DOHH2 (cell line): ENCODE measurements at regions not wholly inside any gene's neighbourhood (a gene's known extent, or its start where the extent isn't known, plus 50 kb on each side); places are given as distances from the start of the nearest gene placed in this dataset.

Source experiments
- H3F3A ChIP-seq: fragments of 200-600 bp; sonication (generic), shearing (Covaris generic); 2 replicates; pipeline ENCODE4 v1.6.0; 2016; ENCODE audit warnings: antibody characterized with exemption, mild to moderate bottlenecking; ENCODE audit not compliant: control insufficient read depth, insufficient read depth
- H3K27ac ChIP-seq: fragments of 200-600 bp; sonication (generic); 2 replicates; pipeline ENCODE4 v1.5.1; 2014; ENCODE audit warnings: low read depth, mild to moderate bottlenecking, low read length, moderate library complexity
- H3K27me3 ChIP-seq: fragments of 200-600 bp; sonication (generic); 2 replicates; pipeline ENCODE4 v1.6.1; 2014; ENCODE audit warnings: mild to moderate bottlenecking, low read length, mixed read lengths; ENCODE audit not compliant: control insufficient read depth
- H3K36me3 ChIP-seq: fragments of 200-600 bp; sonication (generic); 2 replicates; pipeline ENCODE4 v1.6.1; 2014; ENCODE audit warnings: mild to moderate bottlenecking, low read length, moderate library complexity, mixed read lengths; ENCODE audit not compliant: control insufficient read depth
- H3K4me1 ChIP-seq: fragments of 200-600 bp; sonication (generic); 2 replicates; pipeline ENCODE4 v1.6.1; 2014; ENCODE audit warnings: mild to moderate bottlenecking, low read length, mixed read lengths; ENCODE audit not compliant: control insufficient read depth
- H3K4me2 ChIP-seq: fragments of 200-600 bp; sonication (generic); 2 replicates; pipeline ENCODE4 v1.6.0; 2014; ENCODE audit warnings: mild to moderate bottlenecking, low read length, moderate library complexity
- H3K4me3 ChIP-seq: fragments of 200-600 bp; sonication (generic); 2 replicates; pipeline ENCODE4 v1.5.1; 2014; ENCODE audit warnings: mild to moderate bottlenecking, low read length, mixed read lengths
- H3K79me2 ChIP-seq: fragments of 200-600 bp; sonication (generic); 2 replicates; pipeline ENCODE4 v1.6.1; 2014; ENCODE audit warnings: mild to moderate bottlenecking, low read length, mixed read lengths; ENCODE audit not compliant: control insufficient read depth
- H3K9me2 ChIP-seq: fragments of 200-600 bp; sonication (generic); replicated peaks from 2 replicates; pipeline ENCODE4 v1.6.1; 2014; ENCODE audit warnings: mild to moderate bottlenecking, low read length, mixed read lengths; ENCODE audit not compliant: control insufficient read depth
- H3K9me3 ChIP-seq: fragments of 200-600 bp; sonication (generic); 2 replicates; pipeline ENCODE4 v1.6.1; 2014; ENCODE audit warnings: antibody characterized with exemption, low read length, mixed read lengths; ENCODE audit not compliant: control insufficient read depth, insufficient read depth
- H4K20me1 ChIP-seq: fragments of 200-600 bp; sonication (generic); 2 replicates; pipeline ENCODE4 v1.6.0; 2014; ENCODE audit warnings: low read depth, mild to moderate bottlenecking, antibody characterized with exemption, low read length, moderate library complexity; ENCODE audit not compliant: control insufficient read depth, insufficient read depth
- EZH2phosphoT487 ChIP-seq: fragments of 200-600 bp; sonication (generic); IDR thresholded peaks from 2 replicates; pipeline ENCODE4 v1.6.1; 2017; ENCODE audit warnings: borderline replicate concordance, mild to moderate bottlenecking, antibody characterized with exemption, low read length, moderate library complexity, mixed read lengths
- TF ChIP-seq, protein P1 (sequence below): fragments of 200-600 bp; sonication (generic); IDR thresholded peaks from one replicate; pipeline ENCODE4 v1.5.1; 2014; ENCODE audit warnings: antibody characterized with exemption, mild to moderate bottlenecking, low read depth, low read length; ENCODE audit not compliant: poor library complexity, severe bottlenecking

DNA sequence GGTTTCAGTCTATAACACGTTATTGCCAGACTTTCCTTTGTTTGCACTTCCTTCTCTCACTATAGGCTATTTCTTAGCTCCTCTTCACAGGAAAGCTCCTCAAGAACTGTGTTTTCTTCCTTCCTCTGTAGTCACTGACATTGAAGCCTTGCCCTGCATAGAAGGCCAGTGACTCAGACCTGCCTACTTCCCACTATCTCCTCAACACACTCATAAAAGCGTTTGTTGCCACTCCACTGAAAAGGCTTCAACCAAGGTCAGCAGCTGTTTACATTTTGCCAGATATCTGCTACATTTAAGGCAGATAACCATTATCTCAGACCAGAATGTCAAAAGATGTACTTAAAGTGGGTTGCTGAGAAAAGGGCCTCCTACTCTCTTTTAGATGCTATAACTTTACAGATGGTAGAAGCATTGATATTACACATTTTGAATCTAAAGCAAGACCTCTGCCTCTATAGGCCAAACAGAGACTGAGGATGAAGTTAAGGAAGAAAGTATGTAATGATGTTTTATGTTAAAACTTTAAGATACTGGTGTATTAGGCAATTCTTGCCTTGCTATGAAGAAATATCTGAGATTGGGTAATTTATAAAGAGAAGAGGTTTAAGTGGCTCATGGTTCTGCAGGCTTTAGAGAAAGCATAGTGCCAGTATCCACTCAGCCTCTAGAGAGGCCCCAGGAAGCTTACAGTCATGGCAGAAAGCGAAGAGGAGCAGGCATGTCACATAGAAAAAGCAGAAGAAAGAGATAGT, 233.3 kb upstream of the FLRT2 start:
- TF ChIP-seq, protein P1, sequence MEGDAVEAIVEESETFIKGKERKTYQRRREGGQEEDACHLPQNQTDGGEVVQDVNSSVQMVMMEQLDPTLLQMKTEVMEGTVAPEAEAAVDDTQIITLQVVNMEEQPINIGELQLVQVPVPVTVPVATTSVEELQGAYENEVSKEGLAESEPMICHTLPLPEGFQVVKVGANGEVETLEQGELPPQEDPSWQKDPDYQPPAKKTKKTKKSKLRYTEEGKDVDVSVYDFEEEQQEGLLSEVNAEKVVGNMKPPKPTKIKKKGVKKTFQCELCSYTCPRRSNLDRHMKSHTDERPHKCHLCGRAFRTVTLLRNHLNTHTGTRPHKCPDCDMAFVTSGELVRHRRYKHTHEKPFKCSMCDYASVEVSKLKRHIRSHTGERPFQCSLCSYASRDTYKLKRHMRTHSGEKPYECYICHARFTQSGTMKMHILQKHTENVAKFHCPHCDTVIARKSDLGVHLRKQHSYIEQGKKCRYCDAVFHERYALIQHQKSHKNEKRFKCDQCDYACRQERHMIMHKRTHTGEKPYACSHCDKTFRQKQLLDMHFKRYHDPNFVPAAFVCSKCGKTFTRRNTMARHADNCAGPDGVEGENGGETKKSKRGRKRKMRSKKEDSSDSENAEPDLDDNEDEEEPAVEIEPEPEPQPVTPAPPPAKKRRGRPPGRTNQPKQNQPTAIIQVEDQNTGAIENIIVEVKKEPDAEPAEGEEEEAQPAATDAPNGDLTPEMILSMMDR = no peak
- TF ChIP-seq EZH2phosphoT487 = no peak
- no peaks in the 10 kb centered on the region for H3K36me3 ChIP-seq
- no peak overlapping the region for H3K27ac ChIP-seq

DNA sequence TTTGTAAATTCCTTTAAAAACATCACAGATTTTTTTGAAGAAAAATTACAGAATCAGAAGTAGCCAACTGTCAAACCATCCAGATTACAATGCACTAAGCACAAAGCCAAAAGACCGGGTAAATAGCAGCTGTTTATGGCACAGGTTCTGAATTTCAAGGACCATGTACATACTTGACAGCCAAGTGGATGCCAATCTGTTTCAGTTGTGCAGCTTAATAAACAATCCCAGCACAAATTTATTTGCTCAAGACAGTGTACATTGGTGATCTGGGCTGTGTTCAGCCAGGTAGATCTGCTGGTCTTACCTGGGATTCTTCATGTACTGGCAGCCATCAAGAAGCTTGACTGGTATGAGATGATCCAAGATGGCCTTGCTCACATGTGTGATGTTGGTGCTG, 229.8 kb upstream of the FLRT2 start:
- Histone ChIP-seq H3K9me2 (no peaks in the 10 kb centered on the region), H3F3A (no peaks in the 10 kb centered on the region), H3K4me2 (no peak overlapping the region), H3K4me1 (no peaks in the 10 kb centered on the region), H3K27me3 (no peaks in the 10 kb centered on the region), H4K20me1 (no peaks in the 10 kb centered on the region), H3K79me2 (no peaks in the 10 kb centered on the region), H3K9me3 (no peaks in the 10 kb centered on the region), H3K36me3 (no peaks in the 10 kb centered on the region), H3K4me3 (no peak overlapping the region), H3K27ac (no peak overlapping the region)
- TF ChIP-seq, protein P1 = no peak
- no peak for TF ChIP-seq EZH2phosphoT487

More for the DNA sequence above, 233.3 kb upstream of the FLRT2 start:
- no peaks in the 10 kb centered on the region for H3K9me2 ChIP-seq
- no peaks in the 10 kb centered on the region for H3F3A ChIP-seq
- H3K9me3 ChIP-seq = no peaks in the 10 kb centered on the region
- no peaks in the 10 kb centered on the region for H3K27me3 ChIP-seq
- H4K20me1 ChIP-seq = no peaks in the 10 kb centered on the region
- no peaks in the 10 kb centered on the region for H3K4me1 ChIP-seq
- no peak overlapping the region for H3K4me2 ChIP-seq
- no peak overlapping the region for H3K4me3 ChIP-seq
- H3K79me2 ChIP-seq = no peaks in the 10 kb centered on the region

DNA sequence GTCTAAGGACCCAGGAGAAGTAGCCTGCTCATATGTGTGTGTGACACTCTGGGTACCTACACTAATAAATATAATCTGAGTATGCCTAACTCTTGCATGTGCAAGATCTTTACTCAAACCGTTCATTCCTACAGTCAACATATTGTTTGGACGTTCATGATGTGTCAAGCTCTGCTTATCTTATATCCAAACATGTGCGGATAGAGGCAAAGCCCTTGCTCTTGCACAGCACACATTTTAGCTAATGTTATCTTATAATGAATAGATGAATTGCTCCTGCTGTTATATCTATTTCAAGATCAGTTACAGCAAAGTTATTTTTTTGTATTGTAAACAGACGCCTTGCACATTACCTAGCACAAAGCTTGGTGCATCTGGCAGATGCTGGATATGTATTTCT, 228.4 kb upstream of the FLRT2 start:
- Histone ChIP-seq H3K36me3 (no peaks in the 10 kb centered on the region), H4K20me1 (no peaks in the 10 kb centered on the region), H3K4me2 (no peak overlapping the region), H3K27ac (no peak overlapping the region), H3K79me2 (no peaks in the 10 kb centered on the region), H3K4me3 (no peak overlapping the region), H3K9me2 (no peaks in the 10 kb centered on the region), H3K27me3 (no peaks in the 10 kb centered on the region), H3K4me1 (no peaks in the 10 kb centered on the region), H3K9me3 (no peaks in the 10 kb centered on the region), H3F3A (no peaks in the 10 kb centered on the region)
- TF ChIP-seq EZH2phosphoT487 = no peak
- TF ChIP-seq, protein P1 = no peak
